ENCODE measurements at regions not wholly inside any gene's neighbourhood (a gene's known extent, or its start where the extent isn't known, plus 50 kb on each side); places are given as distances from the start of the nearest gene placed in this dataset.

DNA sequence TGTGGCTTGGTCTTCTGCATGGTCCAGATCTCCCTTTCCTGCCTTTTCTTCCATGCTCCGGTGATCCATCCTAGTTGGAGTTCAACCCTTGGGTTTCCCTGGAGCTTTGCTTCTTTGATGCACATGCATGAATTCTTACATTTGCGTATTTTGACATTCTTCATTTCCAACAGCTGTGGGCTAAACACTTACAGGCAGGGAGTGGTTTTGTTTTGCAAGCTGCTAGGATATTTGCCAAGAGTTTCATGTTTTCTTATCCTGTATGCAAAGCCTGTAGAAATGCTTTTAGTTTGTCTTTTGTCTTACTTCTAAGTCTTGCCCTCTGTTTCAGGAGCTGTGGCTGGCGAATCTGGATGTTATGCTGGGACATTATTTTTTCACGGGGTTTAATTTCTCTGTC, 90.3 kb upstream of the PAXBP1 start:
- TF ChIP-seq POLR2A (IDR thresholded peaks at IDR 0.05): no peak
- TF ChIP-seq, protein P1, sequence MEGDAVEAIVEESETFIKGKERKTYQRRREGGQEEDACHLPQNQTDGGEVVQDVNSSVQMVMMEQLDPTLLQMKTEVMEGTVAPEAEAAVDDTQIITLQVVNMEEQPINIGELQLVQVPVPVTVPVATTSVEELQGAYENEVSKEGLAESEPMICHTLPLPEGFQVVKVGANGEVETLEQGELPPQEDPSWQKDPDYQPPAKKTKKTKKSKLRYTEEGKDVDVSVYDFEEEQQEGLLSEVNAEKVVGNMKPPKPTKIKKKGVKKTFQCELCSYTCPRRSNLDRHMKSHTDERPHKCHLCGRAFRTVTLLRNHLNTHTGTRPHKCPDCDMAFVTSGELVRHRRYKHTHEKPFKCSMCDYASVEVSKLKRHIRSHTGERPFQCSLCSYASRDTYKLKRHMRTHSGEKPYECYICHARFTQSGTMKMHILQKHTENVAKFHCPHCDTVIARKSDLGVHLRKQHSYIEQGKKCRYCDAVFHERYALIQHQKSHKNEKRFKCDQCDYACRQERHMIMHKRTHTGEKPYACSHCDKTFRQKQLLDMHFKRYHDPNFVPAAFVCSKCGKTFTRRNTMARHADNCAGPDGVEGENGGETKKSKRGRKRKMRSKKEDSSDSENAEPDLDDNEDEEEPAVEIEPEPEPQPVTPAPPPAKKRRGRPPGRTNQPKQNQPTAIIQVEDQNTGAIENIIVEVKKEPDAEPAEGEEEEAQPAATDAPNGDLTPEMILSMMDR (IDR thresholded peaks at IDR 0.05): no peak

All from right lobe of liver (tissue), 4 donors.